GM21723 (cell line): ENCODE measurements at regions not wholly inside any gene's neighbourhood (a gene's known extent, or its start where the extent isn't known, plus 50 kb on each side); places are given as distances from the start of the nearest gene placed in this dataset.
"Not testable (repeated sequence)": the region's sequence is repeated elsewhere in the genome, so short reads cannot be mapped to it uniquely, and the experiment has no call there.

Experiments
- ATAC-seq: cut with Tn5 transposase; IDR thresholded peaks from one replicate; pipeline ENCODE4 v1.9.1; 2021; ENCODE audit warnings: mild to moderate bottlenecking, moderate library complexity; ENCODE audit not compliant: unreplicated experiment

DNA sequence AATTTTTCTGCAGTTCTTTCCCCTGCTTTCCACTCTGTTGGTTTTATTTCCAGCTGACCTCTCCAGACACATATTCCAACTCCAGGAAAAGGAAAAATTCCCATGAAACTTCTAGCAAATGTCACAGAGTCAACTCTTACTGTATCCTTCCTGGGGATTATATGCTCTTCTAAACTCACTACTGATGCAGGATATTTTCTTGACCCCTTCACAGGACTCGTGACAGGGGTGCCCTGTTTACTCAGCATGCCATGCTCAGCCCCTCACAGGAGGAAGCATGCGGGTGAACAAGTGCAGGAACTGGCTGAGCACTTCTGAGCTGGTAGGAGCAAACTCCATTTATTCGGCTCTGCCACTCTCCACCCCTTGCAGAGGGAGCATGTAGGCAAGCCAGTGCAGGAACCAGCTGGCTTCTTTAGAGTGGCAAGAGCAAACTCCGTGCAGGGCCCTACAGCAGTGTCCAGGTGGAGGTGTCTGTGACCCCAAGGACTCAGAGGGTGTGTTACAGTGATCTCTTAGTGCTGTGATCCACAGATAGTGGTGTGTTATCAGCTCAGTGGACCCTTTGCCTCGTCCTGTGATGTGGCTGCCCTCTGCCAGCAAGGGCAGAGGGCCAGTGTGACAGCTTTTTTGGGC is 413.6 kb upstream of the GRM7 start:
- ATAC-seq, result no peak

DNA sequence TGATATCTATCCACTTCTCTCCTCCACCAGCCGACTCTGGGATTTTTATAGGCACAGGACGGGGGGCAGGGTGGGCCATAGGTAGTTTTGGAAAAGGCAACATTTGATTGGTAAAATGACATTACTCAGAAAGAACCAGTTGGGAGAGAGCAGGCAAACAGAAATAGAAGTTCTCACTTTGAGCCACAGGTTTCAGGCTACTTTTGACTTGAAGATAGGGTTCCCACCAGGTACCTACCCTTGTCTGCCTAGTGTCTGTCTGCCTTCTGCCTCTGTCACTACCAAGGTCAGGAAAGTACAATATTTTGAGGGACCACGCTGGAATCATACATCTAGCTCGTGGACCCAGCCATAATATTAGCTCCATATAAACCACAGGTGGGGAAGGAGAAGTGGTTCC is 412.9 kb upstream of the GRM7 start:
- no peak for ATAC-seq

DNA sequence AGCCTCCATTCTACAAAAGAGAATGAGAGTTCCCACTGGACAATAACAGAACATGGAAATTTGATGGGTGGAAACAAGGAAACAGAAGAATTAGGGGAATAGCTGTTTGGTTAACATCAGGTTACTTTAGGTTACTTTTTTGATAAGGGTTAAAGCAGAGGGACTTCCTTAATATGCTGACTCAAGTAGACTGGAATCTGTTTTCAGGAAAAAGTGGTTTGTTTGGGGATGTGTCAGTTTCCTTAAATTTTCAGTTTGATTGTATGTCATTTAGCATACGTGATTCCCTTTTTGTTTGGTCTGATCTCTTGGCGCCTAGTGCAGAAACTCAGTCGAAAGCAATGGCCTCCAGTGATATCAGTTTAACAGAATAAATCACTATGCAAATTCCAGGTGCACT is 411.8 kb upstream of the GRM7 start:
- no peak for ATAC-seq

DNA sequence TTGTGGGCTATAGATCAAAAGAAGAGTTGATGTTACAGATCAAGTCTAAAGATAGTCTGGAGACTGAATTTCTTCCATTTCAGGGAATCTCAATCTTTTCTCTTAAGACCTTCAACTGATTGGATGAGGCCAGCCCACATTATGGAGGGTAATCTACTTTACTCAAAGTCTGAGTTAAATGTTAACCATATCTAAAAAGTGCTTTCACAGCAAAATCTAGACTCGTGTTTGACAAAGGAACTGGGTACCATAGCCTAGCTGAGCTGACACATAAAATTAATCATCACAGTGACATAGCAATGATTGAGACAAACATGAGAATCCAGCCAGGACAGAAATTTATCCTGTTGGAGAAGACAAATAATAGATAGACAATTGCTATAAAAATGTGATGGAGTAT is 407.9 kb upstream of the GRM7 start:
- no peak for ATAC-seq

DNA sequence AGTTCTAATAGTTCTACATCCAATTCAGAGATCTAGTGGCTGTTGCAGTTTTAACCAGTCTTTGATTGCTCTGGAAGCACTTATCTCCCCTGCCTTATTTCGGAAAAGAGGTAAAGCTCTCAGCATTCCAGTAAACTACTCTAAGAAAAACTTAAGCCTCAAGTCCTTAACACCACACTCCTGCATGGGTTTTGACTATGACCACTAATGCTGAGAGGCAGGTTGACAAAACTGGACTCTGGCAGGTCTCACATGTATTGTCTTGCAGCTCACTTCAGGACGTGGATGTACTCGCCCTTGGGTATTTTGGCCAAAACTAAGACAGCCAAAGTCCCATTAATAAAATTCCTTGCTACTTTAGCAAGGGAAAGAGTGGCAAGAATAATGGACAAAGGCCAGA is 405.9 kb upstream of the GRM7 start:
- ATAC-seq, result no peak

DNA sequence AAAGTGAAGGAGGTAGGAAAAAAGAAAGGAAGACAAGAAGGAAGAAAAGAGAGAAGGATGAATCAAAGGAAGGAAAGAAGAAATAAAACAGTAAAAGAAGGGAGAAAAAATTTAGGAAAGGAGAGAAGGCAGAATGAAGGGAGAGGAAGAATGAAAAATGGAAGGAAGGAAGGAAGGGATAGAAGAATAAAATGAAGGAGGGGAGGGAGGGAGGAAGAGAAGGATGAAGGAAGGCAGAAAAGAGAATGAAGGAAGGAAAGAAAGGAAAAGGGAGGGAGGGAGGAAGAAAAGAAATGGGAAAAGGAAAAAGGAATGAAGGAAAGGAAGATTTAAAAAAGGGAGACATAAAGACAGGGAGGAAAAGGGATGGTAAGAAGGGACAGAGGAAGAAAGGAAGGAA is 393.7 kb upstream of the GRM7 start:
- ATAC-seq, result no peak

DNA sequence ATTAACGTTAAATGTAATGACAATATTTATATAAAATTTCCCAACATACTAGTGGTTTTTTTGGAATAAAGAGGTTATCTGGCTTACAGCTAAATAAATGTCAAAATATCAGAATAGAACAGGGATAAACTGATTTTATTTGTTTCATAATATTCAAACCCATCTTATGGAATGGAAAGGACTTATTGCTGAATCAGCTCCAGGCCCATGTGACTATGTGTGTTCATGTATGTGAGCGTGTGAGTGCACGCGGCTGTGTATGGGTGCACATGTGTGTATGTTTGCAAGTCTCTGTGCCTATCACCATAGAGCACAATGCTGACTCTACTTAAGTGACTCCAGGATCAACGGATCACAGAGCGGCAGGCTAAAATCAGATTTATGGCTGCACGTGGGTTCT is 392.3 kb upstream of the GRM7 start:
- ATAC-seq, result no peak

DNA sequence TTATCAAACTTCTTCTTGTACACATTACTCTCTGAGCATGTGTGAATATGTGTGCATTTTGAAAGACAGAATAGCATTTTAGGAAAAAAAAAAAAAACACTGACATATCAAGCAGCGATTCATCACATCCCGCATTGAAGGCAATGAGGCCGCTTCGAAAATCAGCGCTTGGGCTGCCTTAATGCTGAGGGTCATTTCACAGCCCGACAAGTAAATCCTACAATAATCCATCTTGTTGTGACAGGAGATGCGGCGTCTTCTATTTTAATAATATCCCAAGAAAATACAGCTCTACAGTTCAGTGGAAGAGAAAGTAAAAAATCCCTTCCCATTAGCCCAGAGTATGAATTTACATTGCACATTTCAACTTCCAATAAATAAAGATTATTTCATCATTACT is 389.2 kb upstream of the GRM7 start:
- no peak for ATAC-seq

DNA sequence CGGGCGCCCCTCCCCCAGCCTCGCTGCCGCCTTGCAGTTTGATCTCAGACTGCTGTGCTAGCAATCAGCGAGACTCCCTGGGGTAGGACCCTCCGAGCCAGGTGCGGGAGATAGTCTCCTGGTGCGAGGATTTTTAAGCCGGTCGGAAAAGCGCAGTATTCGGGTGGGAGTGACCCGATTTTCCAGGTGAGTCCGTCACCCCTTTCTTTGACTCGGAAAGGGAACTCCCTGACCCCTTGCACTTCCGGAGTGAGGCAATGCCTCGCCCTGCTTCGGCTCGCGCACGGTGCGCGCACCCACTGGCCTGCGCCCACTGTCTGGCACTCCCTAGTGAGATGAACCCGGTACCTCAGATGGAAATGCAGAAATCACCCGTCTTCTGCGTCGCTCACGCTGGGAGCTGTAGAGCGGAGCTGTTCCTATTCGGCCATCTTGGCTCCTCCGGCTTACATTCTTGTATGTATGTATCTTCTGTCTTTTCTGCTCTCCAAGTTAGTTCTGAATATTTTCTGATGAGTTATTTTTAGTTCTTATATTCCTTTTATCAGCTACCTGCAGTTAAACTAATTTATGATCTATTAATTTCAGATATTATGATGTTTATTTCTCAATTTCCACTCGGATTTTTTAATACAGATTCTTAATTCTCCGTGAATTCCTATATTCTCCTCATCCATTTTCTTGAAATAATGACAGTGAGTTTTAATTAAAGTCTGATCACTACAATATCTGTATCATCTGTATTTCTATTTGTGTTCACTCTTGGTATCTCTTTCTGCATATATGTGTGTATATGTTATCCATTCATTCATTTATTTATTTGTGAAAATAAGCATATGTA is 370.2 kb upstream of the GRM7 start:
- ATAC-seq, result not testable (repeated sequence)

DNA sequence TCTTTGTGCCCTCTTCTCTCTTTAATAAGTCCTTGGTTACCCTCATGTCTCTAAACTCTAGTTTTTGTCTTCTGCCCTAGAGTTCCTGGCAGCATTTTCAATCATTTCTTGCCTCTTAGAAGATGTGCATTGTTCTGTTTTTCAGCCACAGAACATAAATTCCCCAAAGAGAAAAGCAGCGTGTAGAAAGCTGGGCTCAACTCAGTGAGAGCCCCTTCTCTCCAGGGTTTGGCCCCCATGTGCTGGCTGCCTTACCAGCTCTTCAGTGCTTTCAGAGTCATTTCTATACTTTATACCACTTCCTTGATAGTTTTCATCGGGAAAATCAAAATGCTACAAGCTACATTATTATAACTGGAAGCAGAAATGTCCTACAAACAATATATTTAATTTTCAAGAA is 369.1 kb upstream of the GRM7 start:
- no peak for ATAC-seq

DNA sequence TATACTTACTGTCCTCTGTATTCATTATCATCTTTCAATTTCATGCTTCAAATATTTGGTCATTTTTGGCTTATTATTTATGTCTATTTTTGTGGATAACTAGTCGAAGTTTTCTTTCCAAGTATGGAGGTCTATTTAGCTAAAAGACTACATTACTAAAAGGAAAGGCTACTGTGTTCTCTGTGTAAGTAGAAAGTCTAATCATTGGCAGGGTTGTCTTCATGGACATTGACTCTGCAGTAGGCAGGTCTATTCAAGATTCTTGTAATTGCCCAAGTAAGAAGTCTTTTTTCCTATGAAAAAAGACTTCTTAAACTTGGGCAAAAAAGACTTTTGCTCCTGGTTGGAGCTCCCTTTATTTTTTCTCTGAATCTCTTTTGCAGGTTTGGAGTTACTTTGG is 368.6 kb upstream of the GRM7 start:
- no peak for ATAC-seq

DNA sequence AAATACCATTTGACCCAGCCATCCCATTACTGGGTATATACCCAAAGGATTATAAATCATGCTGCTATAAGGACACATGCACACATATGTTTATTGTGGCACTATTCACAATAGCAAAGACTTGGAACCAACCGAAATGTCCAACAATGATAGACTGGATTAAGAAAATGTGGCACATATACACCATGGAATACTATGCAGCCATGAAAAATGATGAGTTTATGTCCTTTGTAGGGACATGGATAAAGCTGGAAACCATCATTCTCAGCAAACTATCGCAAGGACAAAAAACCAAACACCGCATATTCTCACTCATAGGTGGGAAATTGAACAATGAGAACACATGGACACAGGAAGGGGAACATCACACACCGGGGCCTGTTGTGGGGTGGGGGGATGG is 362.0 kb upstream of the GRM7 start:
- ATAC-seq, result not testable (repeated sequence)

DNA sequence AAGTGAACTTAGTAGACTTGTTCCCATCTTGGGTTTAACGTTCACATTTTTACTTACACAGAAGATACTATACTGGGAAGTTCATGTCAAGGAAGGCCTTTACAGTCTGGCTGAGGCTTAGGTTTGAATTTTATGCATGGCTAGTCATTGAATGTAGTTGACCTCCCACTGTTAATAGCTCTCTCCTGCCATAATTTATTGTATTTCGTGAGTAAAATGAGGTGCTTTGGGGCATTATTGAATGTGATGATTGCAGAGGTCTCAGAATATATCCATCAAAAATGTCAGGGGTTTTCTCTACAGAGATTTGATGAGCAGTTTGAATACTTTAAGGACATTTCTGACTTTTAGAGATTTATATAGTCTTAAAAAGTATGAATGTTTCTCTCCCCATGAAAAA is 356.6 kb upstream of the GRM7 start:
- ATAC-seq, result no peak

DNA sequence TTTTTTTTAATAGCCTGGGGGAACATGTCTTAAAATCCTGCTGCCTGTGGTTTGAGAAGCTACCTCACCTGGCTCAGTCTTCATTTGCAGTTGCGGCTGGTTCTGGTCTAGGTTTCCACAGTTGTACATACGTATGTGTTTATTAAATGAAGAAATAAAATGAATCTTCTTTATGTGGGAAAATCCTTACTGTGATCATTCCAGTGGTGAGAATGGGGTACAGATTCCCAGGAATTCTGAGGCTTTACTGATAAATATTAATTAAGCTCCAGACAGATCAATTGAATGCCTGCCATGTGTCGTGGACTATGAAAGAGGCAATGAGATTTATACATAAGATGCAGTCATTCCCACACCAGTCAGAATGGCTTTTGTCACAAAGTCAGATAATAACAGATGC is 356.1 kb upstream of the GRM7 start:
- no peak for ATAC-seq

DNA sequence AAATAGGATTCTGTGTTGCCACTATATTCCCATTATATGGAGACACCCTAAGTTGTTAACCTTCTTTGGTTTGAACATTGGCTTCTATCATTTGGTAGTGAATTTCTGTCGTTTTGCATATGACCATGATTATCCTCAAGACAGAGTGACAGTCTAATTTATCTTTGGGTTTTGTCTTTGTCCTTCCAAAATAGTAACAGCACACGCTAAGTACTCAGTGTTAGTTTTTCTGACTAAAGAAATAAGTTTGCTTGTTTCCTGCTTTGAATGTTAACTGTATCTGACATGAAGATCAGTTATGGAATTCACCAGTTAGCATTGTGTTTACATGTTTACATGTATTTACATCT is 352.5 kb upstream of the GRM7 start:
- ATAC-seq, result no peak

DNA sequence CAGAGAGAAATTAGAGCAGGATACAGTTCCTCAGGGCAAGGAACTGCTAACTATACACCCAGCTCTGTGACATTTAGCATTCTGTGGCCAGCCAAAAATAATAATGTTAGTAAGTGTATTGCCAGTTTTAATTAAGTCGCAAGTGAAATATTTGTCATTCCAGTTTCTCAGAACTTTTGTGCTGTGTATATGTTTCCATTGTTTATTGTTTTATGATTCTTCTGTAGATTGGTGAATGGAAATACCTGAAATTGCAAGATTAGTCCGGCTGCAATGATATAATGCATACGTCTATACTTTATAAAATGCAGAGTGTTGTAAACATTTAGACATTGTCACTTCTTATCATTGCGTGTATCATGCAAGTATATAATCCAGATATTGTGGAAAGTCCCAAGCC is 351.3 kb upstream of the GRM7 start:
- no peak for ATAC-seq

DNA sequence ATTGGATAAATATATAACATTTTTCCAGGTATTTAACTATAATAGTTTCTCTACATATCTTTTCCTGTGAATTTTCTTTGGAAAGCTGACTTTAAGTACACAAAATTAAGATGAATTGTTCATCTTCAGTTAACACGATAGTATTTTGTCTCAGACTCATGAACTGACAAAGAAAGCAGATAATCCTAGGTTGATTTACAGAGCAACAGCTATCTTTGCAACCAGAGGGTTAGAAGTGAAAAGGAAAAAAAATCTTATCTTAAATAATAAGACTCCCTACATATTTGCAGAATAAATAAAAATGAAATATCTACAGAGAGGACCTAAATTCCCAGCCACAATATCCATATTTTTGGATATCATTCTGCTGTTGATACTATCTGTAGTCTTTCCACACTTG is 350.2 kb upstream of the GRM7 start:
- ATAC-seq, result no peak

DNA sequence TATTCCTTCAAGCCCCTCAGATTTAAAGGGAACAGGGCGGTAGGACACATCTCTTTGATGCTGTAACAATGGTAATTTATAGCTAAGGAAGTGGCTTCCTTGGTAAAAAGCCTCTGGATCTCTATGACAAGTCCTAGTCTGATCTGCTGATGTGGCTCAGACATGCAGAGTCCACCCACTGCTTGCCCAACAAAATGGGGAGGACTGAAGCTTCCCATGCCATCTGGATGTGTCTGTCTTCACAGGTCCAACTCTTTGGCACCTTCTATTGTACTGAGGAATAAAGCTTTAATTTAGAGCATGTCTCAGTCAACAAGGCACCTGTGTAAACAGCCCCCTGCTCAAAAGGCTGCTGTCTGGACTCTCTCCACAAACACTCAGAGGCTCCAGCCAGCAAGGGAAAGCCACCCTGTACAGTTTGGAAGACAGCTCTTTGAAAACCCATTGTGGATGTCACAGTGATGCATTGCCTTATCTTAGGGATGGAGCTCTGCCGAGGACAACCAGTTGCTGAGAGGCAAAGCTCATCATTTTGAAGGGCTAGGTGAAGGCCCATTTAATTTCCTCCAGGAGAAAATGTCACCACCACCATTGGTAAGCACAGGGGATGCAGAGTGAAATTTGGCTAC is 348.6 kb upstream of the GRM7 start:
- no peak for ATAC-seq

DNA sequence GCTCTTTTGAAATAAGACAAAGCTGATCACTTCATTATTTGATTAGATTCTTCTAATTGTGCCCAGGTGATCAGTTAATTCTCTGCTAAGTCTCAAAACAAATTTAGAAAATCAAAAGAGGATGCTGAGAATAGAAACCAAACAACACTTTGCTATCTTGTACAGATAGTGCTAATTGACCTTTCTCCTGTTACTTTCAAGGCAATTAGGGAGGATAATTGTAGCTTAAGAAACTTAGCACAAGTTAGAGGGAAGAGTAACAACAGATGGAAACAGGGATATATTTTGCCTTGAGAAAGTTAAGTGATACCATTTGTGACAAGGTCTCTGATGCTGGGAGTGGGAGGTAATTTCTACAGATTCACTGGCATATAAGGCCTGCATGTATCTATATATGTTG is 344.8 kb upstream of the GRM7 start:
- ATAC-seq, result no peak

DNA sequence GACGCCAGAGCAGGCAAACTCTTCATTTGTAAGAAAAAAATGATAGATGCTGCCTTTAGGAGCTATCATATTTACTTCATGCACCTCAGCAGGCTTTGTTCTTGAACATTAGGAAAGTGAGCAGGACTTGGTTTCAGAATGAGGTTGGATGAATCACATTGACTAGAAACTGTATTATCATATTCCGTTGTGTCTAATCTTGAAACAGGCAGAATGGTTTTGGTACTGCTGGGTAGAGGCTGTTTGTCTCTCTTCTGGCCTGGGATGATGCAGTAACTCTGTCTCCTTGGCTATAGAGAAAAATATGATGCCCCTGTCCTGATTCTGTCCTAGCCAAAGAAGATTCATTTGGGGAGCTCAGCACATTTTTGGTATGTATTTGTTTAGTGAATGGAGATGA is 344.2 kb upstream of the GRM7 start:
- no peak for ATAC-seq

DNA sequence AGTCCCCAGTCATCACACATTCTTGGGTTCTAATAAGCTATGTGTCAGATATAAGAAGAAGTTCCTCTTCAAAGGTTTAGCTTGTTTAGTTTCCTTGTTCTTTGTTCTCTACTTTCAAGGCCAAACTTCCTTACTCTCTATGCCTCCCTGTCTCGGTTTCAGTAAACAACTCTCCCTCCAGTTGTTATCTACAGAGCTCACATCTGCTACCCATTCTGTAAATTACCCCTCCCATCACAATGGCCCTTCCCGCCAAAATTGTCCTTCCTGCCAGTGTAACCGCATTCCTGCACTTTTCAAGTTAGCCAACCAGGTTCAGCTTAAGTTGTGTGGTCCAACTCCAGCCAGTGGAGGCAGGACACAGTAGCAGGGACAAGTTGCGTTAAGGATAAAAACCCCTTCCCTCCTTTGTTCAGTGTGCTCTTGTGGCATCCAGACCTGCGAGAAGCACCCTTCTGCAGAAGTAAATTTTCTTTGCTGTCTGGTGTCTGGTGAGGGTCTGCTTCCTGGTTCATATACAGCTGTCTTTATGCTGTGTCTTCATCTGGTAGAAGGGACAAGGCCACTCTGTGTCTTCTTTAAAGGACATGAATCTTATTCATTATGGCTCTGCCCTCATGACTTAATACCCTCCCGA is 342.1 kb upstream of the GRM7 start:
- no peak for ATAC-seq
